22Rv1 (cell line): ENCODE measurements at regions not wholly inside any gene's neighbourhood (a gene's known extent, or its start where the extent isn't known, plus 50 kb on each side); places are given as distances from the start of the nearest gene placed in this dataset.

ENCODE experiments used
- H3K27ac ChIP-seq: fragments of 450-650 bp; 2 replicates; pipeline ENCODE4 v1.5.1; 2017
- CTCF ChIP-seq: fragments of 450-650 bp; IDR thresholded peaks from 2 replicates; pipeline ENCODE4 v1.5.1; 2017; ENCODE audit warnings: mild to moderate bottlenecking
- ZFX ChIP-seq: fragments of 450-650 bp; IDR thresholded peaks from 2 replicates; pipeline ENCODE4 v1.6.1; 2017; ENCODE audit warnings: antibody characterized with exemption, borderline replicate concordance

- no peak overlapping the region for H3K27ac ChIP-seq
- TF ChIP-seq ZFX: no peak
These were observed 67.2 kb downstream of the ZBTB18 start for GRCh38 chr1:244118109-244118761.

- TF ChIP-seq CTCF (no peak), ZFX (no peak)
- H3K27ac ChIP-seq: no peak overlapping the region
These were observed 77.7 kb downstream of the ZBTB18 start for GRCh38 chr1:244128591-244129383.

GRCh38 chr1:244137276-244137675 lies 86.2 kb downstream of the ZBTB18 start:
- TF ChIP-seq ZFX: no peak
- no peak overlapping the region for H3K27ac ChIP-seq

- no peak for TF ChIP-seq CTCF
- TF ChIP-seq ZFX: no peak
- H3K27ac ChIP-seq: no peak overlapping the region
These were observed 86.6 kb downstream of the ZBTB18 start for GRCh38 chr1:244137725-244138124.

GRCh38 chr1:244138399-244138798 lies 87.3 kb downstream of the ZBTB18 start:
- no peak overlapping the region for H3K27ac ChIP-seq
- TF ChIP-seq ZFX: no peak
- TF ChIP-seq CTCF: no peak

- no peak overlapping the region for H3K27ac ChIP-seq
These were observed 88.6 kb downstream of the ZBTB18 start for GRCh38 chr1:244139655-244140054.

GRCh38 chr1:244140420-244140819 lies 89.3 kb downstream of the ZBTB18 start:
- no peak overlapping the region for H3K27ac ChIP-seq
- TF ChIP-seq CTCF (no peak), ZFX (no peak)

More at GRCh38 chr1:244139655-244140054, 88.6 kb downstream of the ZBTB18 start:
- TF ChIP-seq CTCF: no peak
- no peak for TF ChIP-seq ZFX

- H3K27ac ChIP-seq: no peak overlapping the region
- TF ChIP-seq ZFX (no peak), CTCF (no peak)
These were observed 93.0 kb downstream of the ZBTB18 start for GRCh38 chr1:244144053-244144452.
